Stimulated activated CD4-positive, alpha-beta T cell treated with anti-CD3 and anti-CD28 coated beads, Interleukin-12 subunit alpha, Interleukin-12 subunit beta, amount 100 ng/mL, for 24 hours (primary cell): ENCODE measurements at regions not wholly inside any gene's neighbourhood (a gene's known extent, or its start where the extent isn't known, plus 50 kb on each side); places are given as distances from the start of the nearest gene placed in this dataset.
"Not testable (repeated sequence)": the region's sequence is repeated elsewhere in the genome, so short reads cannot be mapped to it uniquely, and the experiment has no call there.

ENCODE experiments used
- DNase-seq, 2 experiments: peaks; one replicate each; pipeline ENCODE4 v3.0.0-alpha.2; 2020; ENCODE audit warnings: low read depth in 2 of 2

- no peak for DNase-seq
Observed at GRCh38 chr5:124030043-124030491, 518.1 kb downstream of the CSNK1G3 start.

- DNase-seq = no peak
Observed at GRCh38 chr5:124027441-124027840, 515.5 kb downstream of the CSNK1G3 start.

GRCh38 chr5:124025306-124025845 is 513.4 kb downstream of the CSNK1G3 start:
- no peak for DNase-seq

GRCh38 chr5:124022966-124023365 is 511.0 kb downstream of the CSNK1G3 start:
- no peak for DNase-seq

GRCh38 chr5:124021776-124022175 is 509.8 kb downstream of the CSNK1G3 start:
- DNase-seq = no peak

DNA sequence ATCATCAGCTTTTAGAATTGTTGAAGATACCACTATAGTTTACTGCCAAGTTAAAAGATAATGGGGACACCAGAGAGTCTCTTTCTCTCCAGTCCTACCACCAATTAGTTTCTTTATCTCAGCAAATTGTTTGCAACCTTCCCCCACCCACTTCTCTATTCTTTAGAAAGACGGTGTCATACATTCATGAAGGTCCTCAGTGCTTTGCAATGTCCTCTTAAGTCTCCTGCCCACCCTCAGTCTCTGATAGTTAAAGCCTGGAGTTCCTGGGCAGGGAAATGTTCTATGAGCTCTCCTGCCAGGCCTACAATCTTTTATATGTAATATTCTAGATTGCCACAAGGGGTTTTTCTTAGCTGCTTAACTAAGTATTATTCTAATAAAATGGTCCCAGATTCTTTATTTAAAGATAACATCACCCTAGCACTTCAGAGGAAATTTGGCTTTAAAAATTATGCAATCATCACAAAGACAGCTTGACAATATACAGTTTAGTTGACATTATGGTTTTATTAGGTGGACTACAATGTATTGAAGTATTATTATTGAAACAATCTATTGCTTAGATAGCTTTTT is 509.2 kb downstream of the CSNK1G3 start:
- DNase-seq = no peak

GRCh38 chr5:124017321-124017720 is 505.3 kb downstream of the CSNK1G3 start:
- DNase-seq = not testable (repeated sequence)

- DNase-seq = no peak
Observed at GRCh38 chr5:124007675-124008398, 495.9 kb downstream of the CSNK1G3 start.

- no peak for DNase-seq
Observed at GRCh38 chr5:124001036-124001615, 489.1 kb downstream of the CSNK1G3 start.

GRCh38 chr5:124000538-124000937 is 488.6 kb downstream of the CSNK1G3 start:
- DNase-seq = no peak

DNA sequence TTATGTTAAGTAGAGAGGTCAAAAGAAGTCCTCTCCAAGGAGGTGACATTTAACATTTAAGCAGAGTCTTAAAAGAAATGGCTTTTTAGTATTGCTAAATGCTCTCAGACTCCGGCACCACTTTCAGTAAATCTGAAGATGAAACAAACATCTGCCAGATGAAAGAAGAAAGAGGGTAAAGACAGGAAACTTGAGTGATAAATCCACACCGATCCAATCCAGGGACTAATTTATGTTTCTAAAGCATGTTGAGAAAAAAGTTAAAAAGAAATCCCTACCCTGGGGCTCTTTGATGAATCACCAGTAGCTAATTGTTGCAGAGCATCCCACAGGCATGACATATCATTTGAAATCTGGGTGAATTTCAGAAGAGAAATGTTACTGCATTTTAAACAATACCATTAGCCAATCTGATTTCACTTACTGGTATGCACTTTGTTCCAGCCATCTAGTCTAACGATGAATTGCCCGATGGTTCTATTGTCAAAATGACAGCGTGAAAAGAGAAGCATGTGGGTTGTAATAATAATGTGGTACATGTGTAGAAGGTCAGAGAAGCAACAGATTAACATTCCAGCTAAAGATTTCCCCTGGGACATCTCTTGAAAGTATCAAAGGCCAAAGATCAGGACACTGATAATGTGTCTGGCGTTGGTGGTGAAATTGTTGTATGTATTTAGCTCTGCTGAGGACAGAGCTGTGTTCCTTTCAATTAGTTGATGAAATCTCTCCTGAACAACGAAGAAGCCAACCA is 485.7 kb downstream of the CSNK1G3 start:
- no peak for DNase-seq

GRCh38 chr5:123997064-123997461 is 485.1 kb downstream of the CSNK1G3 start:
- DNase-seq = no peak

DNA sequence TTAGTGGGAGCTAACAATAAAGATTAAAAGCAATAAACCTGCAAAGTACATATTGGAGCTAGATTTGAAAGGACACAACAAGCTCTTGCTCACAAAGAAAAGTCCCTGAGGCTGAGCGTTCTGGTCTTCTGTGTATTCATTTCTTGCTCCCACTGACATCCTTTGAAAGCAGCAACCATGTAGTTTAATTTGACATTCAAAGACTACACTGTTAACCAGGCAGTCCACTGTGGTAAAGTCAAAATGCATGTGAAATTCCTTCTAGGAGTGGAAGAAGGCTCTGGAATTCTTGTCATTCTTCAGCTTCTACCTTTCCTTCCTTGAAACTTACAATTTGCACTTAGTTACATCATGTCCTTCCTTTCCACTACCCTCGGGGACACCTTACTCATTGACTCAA is 480.7 kb downstream of the CSNK1G3 start:
- no peak for DNase-seq

DNA sequence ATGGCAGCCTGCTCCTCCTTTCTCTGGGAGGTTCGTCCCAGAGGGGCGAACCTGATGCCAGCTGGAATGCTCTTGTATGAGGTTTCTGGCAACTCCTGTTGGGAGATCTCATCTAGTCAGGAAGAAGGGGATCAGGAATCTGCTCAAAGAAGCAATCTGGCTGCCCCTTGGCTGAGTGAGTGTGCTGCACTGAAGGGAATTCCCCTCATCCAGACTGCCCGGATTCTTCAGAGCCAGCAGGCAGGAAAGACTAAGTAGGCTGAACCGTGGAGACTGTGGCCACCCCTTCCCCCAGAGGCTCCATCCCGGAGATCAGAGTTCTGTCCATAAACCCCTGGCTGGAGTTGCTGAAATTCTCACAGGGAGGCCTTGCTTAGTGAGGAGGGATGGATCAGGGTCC is 476.0 kb downstream of the CSNK1G3 start:
- no peak for DNase-seq

GRCh38 chr5:123976379-123977033 is 464.5 kb downstream of the CSNK1G3 start:
- DNase-seq = no peak

DNA sequence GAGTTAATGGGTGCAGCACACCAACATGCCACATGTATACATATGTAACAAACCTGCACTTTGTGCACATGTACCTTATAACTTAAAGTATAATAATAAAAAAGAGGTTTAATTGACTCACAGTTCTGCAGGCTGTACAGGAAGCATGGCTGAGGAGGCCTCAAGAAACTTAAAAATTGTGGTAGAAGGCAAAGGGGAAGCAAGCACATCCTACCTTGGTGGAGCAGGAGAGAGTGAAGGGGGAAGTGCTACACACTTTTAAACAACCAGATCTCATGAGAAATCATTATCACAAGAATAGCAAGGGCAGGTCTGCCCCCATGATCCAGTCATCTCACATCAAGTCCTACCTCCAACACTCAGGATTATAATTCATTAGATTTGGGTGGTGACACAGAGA is 463.5 kb downstream of the CSNK1G3 start:
- not testable (repeated sequence) for DNase-seq

DNA sequence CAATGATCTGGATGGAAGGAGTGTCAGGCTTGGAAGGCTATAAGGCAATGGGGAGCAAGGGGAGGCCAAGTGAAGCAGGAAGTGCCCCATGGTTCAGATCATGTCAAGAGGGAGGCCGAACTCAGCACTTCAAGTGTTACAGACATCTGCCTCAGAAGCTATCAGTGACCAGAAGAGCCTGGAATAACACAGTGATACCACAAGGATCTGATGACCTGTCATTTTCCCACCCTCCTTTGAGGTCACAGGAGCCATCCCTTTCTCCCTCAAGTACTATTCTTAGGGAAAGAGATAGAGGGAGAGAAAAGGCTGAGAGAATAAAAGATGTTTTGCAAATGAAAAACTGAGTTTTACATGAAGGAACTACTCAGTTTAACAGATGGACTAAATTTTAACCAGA is 454.8 kb downstream of the CSNK1G3 start:
- no peak for DNase-seq

DNA sequence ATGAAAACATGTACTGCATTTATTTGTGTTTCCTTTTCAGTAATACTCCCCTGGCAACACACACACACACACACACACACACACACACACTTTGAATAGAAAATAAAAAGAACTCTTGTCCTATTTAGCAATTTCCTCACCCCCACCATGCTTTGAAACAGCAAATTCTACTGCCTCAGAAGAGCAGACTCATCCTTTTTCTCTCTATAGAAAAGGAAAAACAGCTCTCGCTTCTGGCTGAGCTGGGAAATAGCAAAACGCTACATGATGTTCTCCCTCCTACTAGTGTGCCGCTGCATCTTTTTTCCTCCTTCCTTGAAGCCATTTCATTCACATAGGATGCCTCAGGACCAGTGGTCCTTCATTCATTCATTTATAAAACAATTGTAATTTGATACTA is 453.6 kb downstream of the CSNK1G3 start:
- DNase-seq = no peak

GRCh38 chr5:123964884-123965283 is 452.9 kb downstream of the CSNK1G3 start:
- no peak for DNase-seq

DNA sequence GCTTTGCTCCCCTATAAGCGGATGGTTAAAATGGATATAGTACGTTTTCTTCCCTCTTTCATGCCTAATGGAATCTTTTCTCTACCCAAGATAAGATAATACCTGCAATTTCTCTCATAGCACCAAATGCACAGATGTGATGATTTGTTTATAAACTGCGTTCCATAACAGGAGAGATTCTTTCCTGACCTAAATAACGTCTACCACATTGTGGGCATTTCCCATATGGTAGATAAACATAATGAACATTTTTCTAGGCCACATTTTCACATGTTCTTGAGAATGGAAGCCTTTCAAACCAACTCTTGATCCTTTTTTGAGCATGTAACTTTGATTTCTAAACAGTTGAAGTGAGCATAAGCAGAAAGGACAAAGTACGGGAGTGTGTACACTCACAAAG is 448.5 kb downstream of the CSNK1G3 start:
- DNase-seq = no peak

DNA sequence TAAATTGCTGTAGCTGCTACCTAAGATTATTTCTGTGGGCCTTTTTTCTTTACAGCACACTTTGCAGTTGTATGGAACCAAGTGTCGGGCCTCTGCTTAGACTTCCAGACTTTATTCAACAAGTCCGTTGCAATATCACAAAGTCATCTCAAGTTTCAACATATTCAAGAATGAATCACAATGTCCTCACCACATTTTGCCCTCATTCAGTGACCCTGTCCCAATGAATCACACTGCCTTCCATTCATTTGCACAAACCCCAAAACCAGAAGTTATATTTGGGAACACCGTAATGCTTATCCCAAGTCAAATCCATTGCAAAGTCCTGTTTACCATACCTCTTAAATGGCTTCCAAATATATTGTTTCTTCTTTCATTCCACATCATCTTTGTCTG is 439.6 kb downstream of the CSNK1G3 start:
- no peak for DNase-seq
